GM19324 (cell line): ENCODE measurements at regions not wholly inside any gene's neighbourhood (a gene's known extent, or its start where the extent isn't known, plus 50 kb on each side); places are given as distances from the start of the nearest gene placed in this dataset.
"Not testable (repeated sequence)": the region's sequence is repeated elsewhere in the genome, so short reads cannot be mapped to it uniquely, and the experiment has no call there.

Source experiments
- ATAC-seq: cut with Tn5 transposase; IDR thresholded peaks from one replicate; pipeline ENCODE4 v1.9.1; 2021; ENCODE audit warnings: mild to moderate bottlenecking, moderate library complexity; ENCODE audit not compliant: unreplicated experiment, low FRiP score

- no peak for ATAC-seq
These were observed 296.1 kb upstream of the ANKRD50 start for GRCh38 chr4:125008676-125009075.

DNA sequence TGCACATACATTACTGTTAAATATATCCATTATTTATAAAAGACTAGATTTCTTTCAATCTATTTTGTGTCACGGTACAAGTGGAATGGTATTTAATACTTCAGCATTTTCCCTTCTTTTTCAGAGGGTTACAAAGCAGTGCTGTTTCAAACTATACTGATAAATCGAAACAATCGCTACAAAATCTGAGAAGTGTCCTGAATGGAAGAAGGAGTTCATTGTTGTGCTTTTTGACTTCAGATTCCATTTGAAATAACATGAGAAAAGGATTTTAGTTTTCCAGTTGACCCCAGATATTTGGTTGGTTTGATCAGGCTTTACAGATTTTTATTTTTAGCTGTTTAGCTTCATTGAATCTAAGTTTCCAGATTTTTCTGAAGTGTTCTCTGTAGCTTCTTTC, 292.1 kb upstream of the ANKRD50 start:
- ATAC-seq = no peak

DNA sequence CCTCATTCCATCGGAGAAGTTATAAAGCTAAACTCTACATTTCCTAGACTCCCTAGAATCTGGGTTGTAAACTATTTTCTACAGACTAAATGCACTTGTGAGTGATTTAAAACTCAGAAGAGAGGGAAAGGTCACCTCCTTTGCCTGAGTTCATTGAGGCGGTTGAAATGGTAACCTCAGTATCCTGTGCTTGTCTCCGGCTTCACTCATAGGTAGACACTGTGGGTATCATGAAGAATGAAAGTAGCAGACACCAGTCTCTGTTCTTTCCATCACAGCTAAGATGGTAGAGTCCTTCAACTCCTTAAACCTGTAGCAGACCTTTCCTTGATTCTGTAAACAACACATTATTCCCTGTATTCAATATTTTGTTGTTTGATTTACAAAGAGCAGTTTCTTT, 291.3 kb upstream of the ANKRD50 start:
- ATAC-seq = no peak

DNA sequence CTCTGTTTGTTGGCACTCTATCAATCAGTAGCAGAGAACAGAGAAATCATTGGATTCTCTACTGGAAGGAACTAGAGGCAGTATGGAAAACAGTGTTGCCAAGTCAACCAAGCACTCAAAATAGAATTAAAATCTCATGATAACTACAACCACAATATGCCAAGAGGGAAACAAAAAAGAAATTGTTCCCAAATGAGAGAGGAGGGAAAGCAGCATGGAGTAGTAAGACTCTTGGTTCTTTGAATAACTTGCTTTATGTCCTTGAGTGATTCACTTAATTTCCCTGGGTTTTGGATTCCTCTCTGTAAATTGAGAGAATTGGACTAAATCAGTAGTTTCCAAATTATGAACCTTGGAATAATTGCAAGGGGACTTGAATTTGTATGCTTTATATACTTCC, 285.5 kb upstream of the ANKRD50 start:
- ATAC-seq = no peak

DNA sequence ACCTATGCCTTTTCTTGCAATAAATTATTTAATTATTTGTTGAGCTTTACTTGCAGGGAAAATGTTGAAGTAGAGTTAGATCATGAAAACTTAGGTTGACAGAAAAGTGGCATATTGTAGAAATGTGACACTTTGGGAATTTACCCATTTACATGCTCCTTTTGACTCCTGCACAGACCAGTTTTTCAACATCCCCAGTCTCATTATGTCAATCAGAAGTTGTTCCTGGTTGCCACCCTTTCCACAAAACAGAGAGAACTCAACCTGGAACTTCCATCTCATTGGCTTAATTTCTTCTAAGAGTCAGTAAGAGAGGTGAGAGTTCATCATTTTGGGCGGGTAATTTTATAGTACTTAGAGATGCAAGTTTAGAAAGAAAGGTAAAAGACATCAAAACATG, 284.6 kb upstream of the ANKRD50 start:
- ATAC-seq = no peak

DNA sequence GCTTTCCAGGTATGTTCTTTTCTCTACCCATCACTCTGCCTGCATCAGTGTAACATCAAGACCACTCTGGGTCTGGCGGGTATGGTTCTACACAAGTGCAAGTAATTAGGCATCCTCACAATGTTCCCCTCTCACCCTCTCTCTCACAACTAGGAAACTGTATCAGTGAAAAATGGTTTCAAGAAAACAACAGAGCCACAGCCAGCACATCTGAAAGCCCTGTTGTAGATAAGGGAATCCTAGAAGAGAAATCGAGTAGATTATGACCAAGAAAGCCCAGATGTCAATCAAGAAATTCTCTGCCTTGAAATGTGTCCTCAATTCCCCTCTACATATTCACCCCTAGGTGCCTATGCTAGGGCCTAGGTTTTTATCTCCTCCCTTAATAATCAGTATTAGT, 281.3 kb upstream of the ANKRD50 start:
- no peak for ATAC-seq

GRCh38 chr4:124990398-124990797, 277.9 kb upstream of the ANKRD50 start:
- ATAC-seq = no peak

- no peak for ATAC-seq
These were observed 267.8 kb upstream of the ANKRD50 start for GRCh38 chr4:124980276-124980752.

GRCh38 chr4:124978536-124978935, 266.0 kb upstream of the ANKRD50 start:
- not testable (repeated sequence) for ATAC-seq

- no peak for ATAC-seq
These were observed 264.5 kb upstream of the ANKRD50 start for GRCh38 chr4:124977045-124977444.

DNA sequence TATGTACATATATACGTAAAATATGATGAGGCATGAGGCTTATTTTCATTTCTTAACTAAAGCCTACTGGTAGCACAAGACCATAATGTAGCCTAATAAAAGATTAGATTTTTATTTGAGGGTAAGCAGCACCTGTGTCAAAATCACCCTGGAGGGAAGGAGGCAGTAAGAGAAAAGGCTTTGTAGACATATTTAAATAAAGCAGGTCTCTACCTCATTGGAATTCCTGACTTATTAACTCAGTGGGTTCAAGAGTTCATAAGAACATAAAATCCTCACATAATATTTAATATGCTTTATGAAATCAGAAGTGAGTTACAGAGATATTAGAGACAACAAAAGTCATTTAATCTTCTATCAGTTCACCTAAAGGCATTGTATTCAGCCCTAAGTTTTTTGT, 261.6 kb upstream of the ANKRD50 start:
- no peak for ATAC-seq

DNA sequence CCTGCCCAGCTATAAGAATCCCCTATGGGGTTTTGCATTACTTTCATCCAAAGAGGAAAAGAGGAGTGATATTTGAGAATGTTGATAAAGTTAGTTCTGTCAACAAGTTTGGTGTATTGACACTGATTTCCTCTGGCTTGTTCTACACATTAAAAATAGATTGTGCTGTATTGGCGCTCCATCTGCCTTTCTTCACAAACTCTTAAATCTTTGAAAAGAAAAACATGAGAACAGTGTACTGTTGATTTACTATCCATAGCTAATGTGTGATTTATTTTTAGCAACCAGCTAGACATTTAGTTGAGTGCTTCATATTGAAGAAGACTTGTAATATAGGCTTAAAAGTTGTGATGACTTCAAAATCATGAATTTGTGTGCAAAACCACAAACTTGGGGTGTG, 261.2 kb upstream of the ANKRD50 start:
- no peak for ATAC-seq

GRCh38 chr4:124970011-124970410, 257.5 kb upstream of the ANKRD50 start:
- ATAC-seq = no peak

DNA sequence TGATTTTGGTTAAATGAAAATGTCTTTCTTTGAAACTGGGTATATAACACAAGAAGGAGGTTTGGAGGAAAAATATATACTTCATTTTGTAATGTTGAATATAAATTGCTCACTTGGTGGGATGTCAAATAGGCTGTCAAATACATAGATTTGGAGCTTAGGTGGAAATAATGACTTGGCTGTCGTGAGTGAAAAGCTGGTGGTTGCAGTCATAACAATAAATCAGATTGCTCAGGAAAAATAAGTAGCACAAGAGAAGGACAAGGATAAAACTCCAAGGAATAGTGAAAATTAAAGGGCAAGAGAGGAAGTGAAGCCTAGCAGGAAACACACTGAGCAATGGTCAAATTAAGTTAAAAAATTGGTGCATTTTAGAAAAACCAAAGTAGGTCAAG, 253.0 kb upstream of the ANKRD50 start:
- ATAC-seq = no peak

- ATAC-seq = no peak
These were observed 252.4 kb upstream of the ANKRD50 start for GRCh38 chr4:124964852-124965496.

- ATAC-seq = no peak
These were observed 251.7 kb upstream of the ANKRD50 start for GRCh38 chr4:124964251-124964650.

DNA sequence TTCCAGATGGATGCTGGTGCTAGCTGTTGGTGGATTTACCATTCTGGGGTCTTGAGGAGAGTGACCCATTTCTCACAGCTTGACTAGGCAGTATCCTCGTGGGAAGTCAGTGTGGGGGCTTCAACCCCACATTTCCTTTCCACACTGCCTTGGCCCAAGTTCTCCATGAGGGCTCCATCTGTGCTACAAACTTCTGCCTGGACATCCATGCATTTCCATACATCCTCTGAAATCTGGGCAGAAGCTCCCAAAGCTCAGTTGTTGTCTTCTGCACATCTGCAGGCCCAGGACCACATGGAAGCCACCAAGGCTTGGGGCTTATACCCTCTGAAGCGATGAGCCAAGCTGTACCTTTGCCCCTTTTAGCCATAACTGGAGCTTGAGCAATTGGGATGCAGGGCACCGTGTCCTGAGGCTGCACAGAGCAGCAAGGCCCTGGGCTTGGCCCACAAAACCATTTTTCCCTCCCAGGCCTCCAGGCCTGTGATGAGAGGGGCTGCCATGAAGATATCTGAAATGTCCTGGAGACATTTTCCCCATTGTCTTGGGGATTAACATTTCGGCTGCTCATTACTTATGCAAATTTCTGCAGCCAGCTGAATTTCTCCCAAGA, 248.7 kb upstream of the ANKRD50 start:
- ATAC-seq = no peak

DNA sequence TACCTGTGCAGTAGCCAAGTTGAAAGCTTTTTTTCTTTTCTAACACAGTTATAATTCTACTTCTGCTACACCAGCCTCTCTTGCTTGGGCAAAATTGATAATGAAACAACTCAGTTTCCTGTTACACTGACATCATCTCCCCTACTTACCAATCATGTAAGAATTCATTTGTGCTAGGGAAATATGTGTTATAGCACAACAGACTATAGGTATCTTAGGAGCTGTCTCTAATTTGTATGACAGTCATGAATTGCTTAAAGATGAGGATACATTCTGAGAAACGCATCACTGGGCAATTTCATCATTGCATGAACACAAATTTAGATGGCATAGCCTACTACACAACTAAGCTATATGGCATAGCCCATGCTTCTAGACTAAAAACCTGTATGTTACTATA, 246.3 kb upstream of the ANKRD50 start:
- ATAC-seq = no peak

- ATAC-seq = no peak
These were observed 242.9 kb upstream of the ANKRD50 start for GRCh38 chr4:124955476-124955875.

DNA sequence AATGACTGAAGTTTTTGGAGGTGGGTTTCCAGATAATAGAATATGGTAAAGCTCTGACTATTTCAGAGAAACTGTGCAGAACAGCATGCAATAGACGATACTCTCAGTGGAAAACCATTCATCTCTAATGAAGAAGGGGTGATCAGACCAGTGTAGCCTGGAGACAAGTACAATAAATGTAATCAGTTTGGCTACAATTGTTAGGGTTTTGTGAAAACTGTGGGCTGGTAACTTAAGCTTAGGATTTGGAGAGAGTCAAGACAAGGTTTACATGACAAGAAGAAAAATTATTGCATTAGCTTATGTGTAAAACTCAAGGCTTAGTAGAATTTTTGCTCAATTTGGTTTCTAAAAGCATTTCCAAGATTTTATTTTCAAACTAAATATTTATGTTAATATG, 241.5 kb upstream of the ANKRD50 start:
- no peak for ATAC-seq

DNA sequence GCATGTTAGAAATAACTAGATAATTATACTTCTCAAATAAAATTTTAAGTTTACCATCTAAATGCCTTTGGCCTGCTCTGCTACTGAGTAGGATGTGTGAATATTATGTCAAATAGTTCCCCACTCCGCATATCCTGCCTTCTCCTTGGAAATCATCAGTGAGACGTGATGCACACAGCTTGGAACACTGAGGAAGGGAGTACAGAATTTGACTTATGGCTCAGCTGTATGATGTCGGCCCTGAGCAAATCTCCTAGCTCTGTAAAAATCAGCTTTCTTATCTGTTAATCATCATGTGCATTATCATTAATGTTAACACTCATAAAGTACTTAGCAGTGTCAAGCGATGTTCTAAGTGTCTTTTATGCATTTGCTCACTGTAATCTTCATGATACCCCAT, 241.0 kb upstream of the ANKRD50 start:
- no peak for ATAC-seq

- no peak for ATAC-seq
These were observed 240.5 kb upstream of the ANKRD50 start for GRCh38 chr4:124953061-124953460.
